Endothelial cell (in vitro differentiated cells): ENCODE measurements at regions not wholly inside any gene's neighbourhood (a gene's known extent, or its start where the extent isn't known, plus 50 kb on each side); places are given as distances from the start of the nearest gene placed in this dataset.

Experiments used
- DNase-seq: peaks from one replicate; pipeline ENCODE4 v3.0.0; 2021; ENCODE audit warnings: low spot score
- H3K27ac Mint-ChIP-seq: one replicate; pipeline ENCODE4 v1.8.0; 2021; ENCODE audit warnings: mixed read lengths, inconsistent platforms; ENCODE audit not compliant: unreplicated experiment
- H3K27me3 Mint-ChIP-seq: one replicate; pipeline ENCODE4 v1.8.0; 2021; ENCODE audit warnings: mild to moderate bottlenecking, moderate library complexity, mixed read lengths, inconsistent platforms; ENCODE audit not compliant: unreplicated experiment
- H3K36me3 Mint-ChIP-seq: one replicate; pipeline ENCODE4 v1.8.0; 2021; ENCODE audit warnings: mild to moderate bottlenecking, low read depth, mixed read lengths, inconsistent platforms; ENCODE audit not compliant: unreplicated experiment
- H3K4me1 Mint-ChIP-seq: one replicate; pipeline ENCODE4 v1.8.0; 2021; ENCODE audit warnings: mild to moderate bottlenecking, mixed read lengths, inconsistent platforms; ENCODE audit not compliant: unreplicated experiment
- H3K4me3 Mint-ChIP-seq: one replicate; pipeline ENCODE4 v1.8.0; 2021; ENCODE audit warnings: mild to moderate bottlenecking, mixed read lengths, inconsistent platforms; ENCODE audit not compliant: unreplicated experiment
- H3K9me3 Mint-ChIP-seq: one replicate; pipeline ENCODE4 v1.8.0; 2021; ENCODE audit warnings: mixed read lengths, inconsistent platforms; ENCODE audit not compliant: unreplicated experiment
- CTCF ChIP-seq: fragments of 200-600 bp; sonication (generic); IDR thresholded peaks from one replicate; pipeline ENCODE4 v1.5.0; 2021; ENCODE audit warnings: antibody characterized with exemption; ENCODE audit not compliant: unreplicated experiment

- H3K27me3 Mint-ChIP-seq = no peaks in the 10 kb centered on the region
- DNase-seq = no peak
Measured at GRCh38 chr5:93209476-93209875, 371.5 kb downstream of the NR2F1-AS1 start.

GRCh38 chr5:93208141-93208751, 372.8 kb downstream of the NR2F1-AS1 start:
- Mint-ChIP-seq H3K9me3 (no peaks in the 10 kb centered on the region), H3K36me3 (no peaks in the 10 kb centered on the region), H3K27me3 (no peaks in the 10 kb centered on the region), H3K4me1 (no peaks in the 10 kb centered on the region), H3K4me3 (no peak overlapping the region), H3K27ac (no peak overlapping the region)
- DNase-seq = no peak
- TF ChIP-seq CTCF = no peak

More at GRCh38 chr5:93209476-93209875, 371.5 kb downstream of the NR2F1-AS1 start:
- H3K4me1 Mint-ChIP-seq = no peaks in the 10 kb centered on the region
- no peaks in the 10 kb centered on the region for H3K9me3 Mint-ChIP-seq
- H3K36me3 Mint-ChIP-seq = no peaks in the 10 kb centered on the region
- no peak overlapping the region for H3K27ac Mint-ChIP-seq
- no peak overlapping the region for H3K4me3 Mint-ChIP-seq
- TF ChIP-seq CTCF = no peak

- no peak for TF ChIP-seq CTCF
- H3K27ac Mint-ChIP-seq = no peak overlapping the region
- no peaks in the 10 kb centered on the region for H3K36me3 Mint-ChIP-seq
- no peak for DNase-seq
- no peaks in the 10 kb centered on the region for H3K9me3 Mint-ChIP-seq
- H3K4me3 Mint-ChIP-seq = no peak overlapping the region
- H3K4me1 Mint-ChIP-seq = no peaks in the 10 kb centered on the region
- no peaks in the 10 kb centered on the region for H3K27me3 Mint-ChIP-seq
Measured at GRCh38 chr5:93206203-93206602, 374.8 kb downstream of the NR2F1-AS1 start.

- H3K27ac Mint-ChIP-seq = no peak overlapping the region
- H3K4me3 Mint-ChIP-seq = no peak overlapping the region
- H3K36me3 Mint-ChIP-seq = no peaks in the 10 kb centered on the region
- no peak for TF ChIP-seq CTCF
- H3K4me1 Mint-ChIP-seq = peaks cover 4% of the 10 kb centered on the region
- H3K27me3 Mint-ChIP-seq = no peaks in the 10 kb centered on the region
- H3K9me3 Mint-ChIP-seq = no peaks in the 10 kb centered on the region
- no peak for DNase-seq
Measured at GRCh38 chr5:93201061-93201460, 380.0 kb downstream of the NR2F1-AS1 start.

GRCh38 chr5:93196986-93197385, 384.0 kb downstream of the NR2F1-AS1 start:
- Mint-ChIP-seq H3K36me3 (no peaks in the 10 kb centered on the region), H3K27ac (no peak overlapping the region), H3K4me1 (peaks cover 8% of the 10 kb centered on the region), H3K9me3 (no peaks in the 10 kb centered on the region), H3K27me3 (no peaks in the 10 kb centered on the region), H3K4me3 (no peak overlapping the region)
- no peak for DNase-seq
- TF ChIP-seq CTCF = no peak
